ENCODE measurements at regions not wholly inside any gene's neighbourhood (a gene's known extent, or its start where the extent isn't known, plus 50 kb on each side); places are given as distances from the start of the nearest gene placed in this dataset.
"Not testable (repeated sequence)": the region's sequence is repeated elsewhere in the genome, so short reads cannot be mapped to it uniquely, and the experiment has no call there.

- no peak for DNase-seq
Measured at GRCh38 chr6:170146640-170147039, 144.2 kb downstream of the DLL1 start.

GRCh38 chr6:170146131-170146530, 144.7 kb downstream of the DLL1 start:
- not testable (repeated sequence) for DNase-seq

GRCh38 chr6:170145716-170146115, 145.2 kb downstream of the DLL1 start:
- DNase-seq = not testable (repeated sequence)

- DNase-seq = no peak
Measured at GRCh38 chr6:170145272-170145592, 145.6 kb downstream of the DLL1 start.

- DNase-seq = no peak
Measured at GRCh38 chr6:170144571-170145271, 146.2 kb downstream of the DLL1 start.

- DNase-seq = no peak
Measured at GRCh38 chr6:170143401-170144150, 147.3 kb downstream of the DLL1 start.

- no peak for DNase-seq
Measured at GRCh38 chr6:170142559-170142958, 148.3 kb downstream of the DLL1 start.

GRCh38 chr6:170141061-170141460, 149.8 kb downstream of the DLL1 start:
- not testable (repeated sequence) for DNase-seq

GRCh38 chr6:170140129-170140528, 150.7 kb downstream of the DLL1 start:
- no peak for DNase-seq

GRCh38 chr6:170139531-170139930, 151.3 kb downstream of the DLL1 start:
- DNase-seq = no peak

- not testable (repeated sequence) for DNase-seq
Measured at GRCh38 chr6:170139046-170139445, 151.8 kb downstream of the DLL1 start.

- no peak for DNase-seq
Measured at GRCh38 chr6:170137911-170138910, 152.7 kb downstream of the DLL1 start.

- DNase-seq = no peak
Measured at GRCh38 chr6:170137176-170137891, 153.5 kb downstream of the DLL1 start.

GRCh38 chr6:170136541-170137175, 154.2 kb downstream of the DLL1 start:
- DNase-seq = no peak

- no peak for DNase-seq
Measured at GRCh38 chr6:170135821-170136471, 154.9 kb downstream of the DLL1 start.

GRCh38 chr6:170135461-170135820, 155.4 kb downstream of the DLL1 start:
- no peak for DNase-seq

- DNase-seq = no peak
Measured at GRCh38 chr6:170134471-170135440, 156.1 kb downstream of the DLL1 start.

GRCh38 chr6:170134031-170134470, 156.8 kb downstream of the DLL1 start:
- DNase-seq = no peak

GRCh38 chr6:170132561-170132991, 158.3 kb downstream of the DLL1 start:
- DNase-seq = no peak

GRCh38 chr6:170132011-170132521, 158.8 kb downstream of the DLL1 start:
- DNase-seq = no peak

All from activated T-cell treated with anti-CD3 and anti-CD28 coated beads for 4 hours (primary cell).